ENCODE measurements at regions not wholly inside any gene's neighbourhood (a gene's known extent, or its start where the extent isn't known, plus 50 kb on each side); places are given as distances from the start of the nearest gene placed in this dataset.

DNA sequence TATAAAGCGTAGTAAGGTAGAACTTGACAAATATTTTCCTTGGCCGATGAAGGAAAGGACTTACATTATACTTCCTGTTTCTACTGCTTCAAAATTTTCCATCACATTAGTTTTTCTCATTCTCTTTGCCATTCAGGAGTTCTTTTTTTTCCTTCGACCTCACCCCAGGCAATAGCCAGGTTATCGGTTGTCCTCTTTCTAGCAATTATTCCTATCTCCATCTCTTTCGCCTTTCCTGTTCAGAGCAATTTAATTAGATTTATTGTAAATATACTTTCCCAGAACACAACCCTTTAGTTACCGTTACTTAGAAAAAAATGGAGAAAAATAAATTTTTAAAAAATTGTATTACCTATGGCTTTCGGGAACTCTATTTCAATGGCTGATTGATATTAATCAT, 205.2 kb downstream of the KCNJ2 start:
- TF ChIP-seq, protein P1, sequence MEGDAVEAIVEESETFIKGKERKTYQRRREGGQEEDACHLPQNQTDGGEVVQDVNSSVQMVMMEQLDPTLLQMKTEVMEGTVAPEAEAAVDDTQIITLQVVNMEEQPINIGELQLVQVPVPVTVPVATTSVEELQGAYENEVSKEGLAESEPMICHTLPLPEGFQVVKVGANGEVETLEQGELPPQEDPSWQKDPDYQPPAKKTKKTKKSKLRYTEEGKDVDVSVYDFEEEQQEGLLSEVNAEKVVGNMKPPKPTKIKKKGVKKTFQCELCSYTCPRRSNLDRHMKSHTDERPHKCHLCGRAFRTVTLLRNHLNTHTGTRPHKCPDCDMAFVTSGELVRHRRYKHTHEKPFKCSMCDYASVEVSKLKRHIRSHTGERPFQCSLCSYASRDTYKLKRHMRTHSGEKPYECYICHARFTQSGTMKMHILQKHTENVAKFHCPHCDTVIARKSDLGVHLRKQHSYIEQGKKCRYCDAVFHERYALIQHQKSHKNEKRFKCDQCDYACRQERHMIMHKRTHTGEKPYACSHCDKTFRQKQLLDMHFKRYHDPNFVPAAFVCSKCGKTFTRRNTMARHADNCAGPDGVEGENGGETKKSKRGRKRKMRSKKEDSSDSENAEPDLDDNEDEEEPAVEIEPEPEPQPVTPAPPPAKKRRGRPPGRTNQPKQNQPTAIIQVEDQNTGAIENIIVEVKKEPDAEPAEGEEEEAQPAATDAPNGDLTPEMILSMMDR (IDR thresholded peaks at IDR 0.05), result no peak
- no peak for TF ChIP-seq POLR2A (IDR thresholded peaks at IDR 0.05)
